Left kidney (tissue), 1 donor: ENCODE measurements at regions not wholly inside any gene's neighbourhood (a gene's known extent, or its start where the extent isn't known, plus 50 kb on each side); places are given as distances from the start of the nearest gene placed in this dataset.
"Not testable (repeated sequence)": the region's sequence is repeated elsewhere in the genome, so short reads cannot be mapped to it uniquely, and the experiment has no call there.

ENCODE experiments used
- DNase-seq: peaks from one replicate; pipeline ENCODE4 v3.0.0-alpha.2; 2013

DNA sequence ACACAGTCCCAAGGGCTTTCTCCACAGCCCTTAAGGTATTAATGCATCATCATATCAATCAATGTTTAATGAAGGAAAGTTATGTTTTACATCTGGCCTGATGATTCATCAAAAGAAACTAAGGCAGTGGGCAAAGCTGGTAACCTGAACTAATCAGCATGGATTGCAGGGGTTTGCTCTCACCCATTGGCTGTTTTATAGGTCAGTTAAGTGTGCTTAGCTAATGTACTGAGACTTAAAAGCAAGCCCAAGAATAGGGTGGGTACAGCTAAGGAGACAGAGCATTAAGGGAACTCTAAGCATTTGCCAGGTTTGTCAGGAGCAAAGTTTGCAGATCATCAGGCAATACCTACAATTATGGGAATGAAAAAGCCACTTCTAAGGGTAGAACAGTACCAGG, 1247.6 kb downstream of the CDH8 start:
- DNase-seq = no peak

DNA sequence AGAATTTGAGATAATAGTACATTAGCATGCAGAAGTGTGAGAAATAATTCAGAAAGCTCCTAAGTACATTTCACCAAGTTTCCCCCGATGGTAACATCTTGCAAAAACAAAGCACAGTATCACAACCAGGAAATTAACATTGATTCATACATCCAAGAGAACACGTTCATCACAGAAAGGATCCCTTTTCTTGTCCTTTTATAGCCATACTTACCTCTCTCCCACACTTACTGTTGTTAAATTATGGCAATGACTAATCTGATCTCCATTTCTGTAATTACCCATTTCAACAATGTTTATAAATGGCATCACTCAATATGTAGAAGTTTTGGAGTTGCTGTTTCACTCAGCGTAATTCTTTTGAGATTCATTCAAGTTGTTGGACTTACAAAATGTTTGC, 1260.0 kb downstream of the CDH8 start:
- no peak for DNase-seq

DNA sequence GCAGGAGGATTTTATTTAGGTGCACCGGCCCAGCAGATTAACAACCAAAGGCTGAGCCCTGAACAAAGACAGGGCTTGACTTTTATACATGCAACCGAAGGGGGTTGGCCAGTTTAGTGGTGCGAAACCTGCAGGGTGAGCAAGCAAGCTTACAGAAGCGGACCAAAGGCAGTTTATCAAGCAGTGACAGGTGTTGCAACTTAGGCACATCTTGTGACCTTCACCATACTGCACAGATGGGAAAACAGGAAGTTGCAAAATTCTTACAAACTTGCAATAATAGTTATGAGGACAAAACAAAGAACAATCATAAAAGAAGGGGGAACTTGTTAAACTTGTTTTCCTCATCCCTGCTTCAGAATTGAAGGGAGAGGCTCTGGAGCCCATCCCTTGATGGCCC, 1265.1 kb downstream of the CDH8 start:
- DNase-seq = no peak

DNA sequence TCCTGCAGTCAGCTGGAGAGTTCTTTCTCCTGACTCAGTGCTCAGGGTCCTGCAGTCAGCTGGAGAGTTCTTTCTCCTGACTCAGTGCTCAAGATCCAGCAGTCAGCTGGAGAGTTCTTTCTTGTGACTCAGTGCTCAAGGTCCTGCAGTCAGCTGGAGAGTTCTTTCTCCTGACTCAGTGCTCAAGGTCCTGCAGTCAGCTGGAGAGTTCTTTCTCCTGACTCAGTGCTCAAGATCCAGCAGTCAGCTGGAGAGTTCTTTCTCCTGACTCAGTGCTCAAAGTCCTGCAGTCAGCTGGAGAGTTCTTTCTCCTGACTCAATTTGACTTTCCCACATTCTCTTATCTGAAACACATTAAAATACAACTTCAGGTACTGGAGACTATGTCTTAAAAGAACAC, 1265.9 kb downstream of the CDH8 start:
- DNase-seq = not testable (repeated sequence)

DNA sequence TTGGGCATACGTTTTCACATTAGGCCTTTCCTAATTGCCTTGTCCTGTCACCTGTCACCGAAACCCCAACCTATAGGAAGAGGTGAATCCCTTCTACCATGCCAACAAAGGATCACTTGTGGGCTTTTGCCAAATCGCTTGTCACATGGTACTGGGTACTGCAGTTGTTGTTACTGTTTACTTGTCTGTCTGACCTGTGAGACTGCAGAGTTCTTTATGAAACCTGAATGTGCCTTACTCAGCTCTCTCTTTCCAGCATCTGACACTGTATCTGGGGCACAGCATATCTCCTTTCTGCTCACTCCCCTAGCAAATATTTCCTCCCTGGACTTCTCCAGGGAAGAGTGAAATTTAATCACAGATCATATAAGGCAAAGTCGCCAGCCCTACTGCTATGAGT, 1272.4 kb downstream of the CDH8 start:
- DNase-seq = peak; percentile 3

DNA sequence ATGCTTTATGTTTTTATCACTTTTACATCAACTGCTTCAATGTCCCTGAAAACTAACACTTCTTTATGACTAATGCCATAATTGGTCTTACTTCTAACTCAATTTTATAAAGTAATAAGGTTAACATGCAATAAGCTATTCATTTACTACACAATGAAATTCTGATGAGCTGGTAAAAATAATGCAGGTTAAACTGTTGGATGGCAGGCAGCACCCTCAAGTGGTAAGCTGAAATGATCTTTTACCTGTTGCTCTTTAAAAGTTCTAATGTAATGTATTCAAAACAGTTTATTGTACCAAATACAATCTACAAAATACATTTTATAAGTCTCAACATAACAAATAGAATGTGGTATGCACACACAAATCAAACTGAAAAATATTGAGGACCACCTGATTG, 1280.3 kb downstream of the CDH8 start:
- no peak for DNase-seq

DNA sequence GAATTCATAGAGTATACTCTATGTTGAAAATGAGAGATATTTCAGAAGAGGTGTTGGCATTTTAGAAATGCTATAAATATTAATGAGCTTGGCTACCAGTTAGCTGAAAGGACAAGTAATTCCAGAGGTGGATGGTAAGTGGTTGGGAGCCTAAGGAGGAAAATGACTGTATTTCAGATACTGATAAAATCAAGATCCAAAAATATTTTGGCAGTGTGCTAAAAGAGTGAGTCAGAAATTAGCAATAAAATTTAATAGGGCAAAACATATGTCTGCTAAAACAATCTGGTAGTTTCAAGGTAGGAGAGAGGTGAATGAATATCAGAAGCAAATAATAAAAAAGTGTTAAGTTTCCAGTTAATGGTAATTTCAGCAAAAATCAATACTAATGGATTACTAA, 1287.9 kb downstream of the CDH8 start:
- DNase-seq = no peak

DNA sequence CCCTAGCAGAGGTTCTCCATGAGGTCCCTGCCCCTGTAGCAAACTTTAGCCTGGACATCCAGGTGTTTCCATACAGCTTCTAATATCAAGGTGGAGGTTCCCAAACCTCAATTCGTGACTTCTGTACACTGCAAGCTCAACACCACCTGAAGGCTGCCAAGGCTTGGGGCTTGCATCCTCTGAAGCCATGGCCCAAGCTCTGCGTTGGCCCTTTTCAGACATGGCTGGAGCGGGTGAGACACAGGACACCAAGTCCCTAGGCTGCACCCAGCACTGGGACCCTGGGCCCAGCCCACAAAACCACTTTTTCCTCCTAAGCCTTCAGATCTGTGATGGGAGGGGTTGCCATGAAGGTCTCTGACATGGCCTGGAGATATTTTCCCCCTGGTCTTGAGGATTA, 1292.0 kb downstream of the CDH8 start:
- DNase-seq = no peak

DNA sequence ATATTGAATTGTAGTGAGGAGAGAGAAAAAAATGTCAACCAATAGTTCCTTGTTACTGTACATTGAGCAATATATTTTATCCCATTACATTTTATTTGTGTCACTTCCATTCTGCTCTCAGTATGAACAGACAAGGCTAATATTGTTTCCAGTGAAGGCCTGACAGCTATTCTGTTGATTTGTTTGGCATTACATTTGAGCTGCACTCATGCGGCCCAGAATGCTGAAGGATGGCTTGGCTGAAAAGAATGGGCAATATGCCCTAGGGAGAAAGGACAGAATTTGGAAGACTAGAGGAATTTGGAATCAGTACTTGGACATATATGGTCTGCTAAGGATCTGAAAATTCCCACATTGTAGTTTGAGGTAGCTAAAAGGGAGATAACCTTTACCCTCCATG, 1294.4 kb downstream of the CDH8 start:
- no peak for DNase-seq

DNA sequence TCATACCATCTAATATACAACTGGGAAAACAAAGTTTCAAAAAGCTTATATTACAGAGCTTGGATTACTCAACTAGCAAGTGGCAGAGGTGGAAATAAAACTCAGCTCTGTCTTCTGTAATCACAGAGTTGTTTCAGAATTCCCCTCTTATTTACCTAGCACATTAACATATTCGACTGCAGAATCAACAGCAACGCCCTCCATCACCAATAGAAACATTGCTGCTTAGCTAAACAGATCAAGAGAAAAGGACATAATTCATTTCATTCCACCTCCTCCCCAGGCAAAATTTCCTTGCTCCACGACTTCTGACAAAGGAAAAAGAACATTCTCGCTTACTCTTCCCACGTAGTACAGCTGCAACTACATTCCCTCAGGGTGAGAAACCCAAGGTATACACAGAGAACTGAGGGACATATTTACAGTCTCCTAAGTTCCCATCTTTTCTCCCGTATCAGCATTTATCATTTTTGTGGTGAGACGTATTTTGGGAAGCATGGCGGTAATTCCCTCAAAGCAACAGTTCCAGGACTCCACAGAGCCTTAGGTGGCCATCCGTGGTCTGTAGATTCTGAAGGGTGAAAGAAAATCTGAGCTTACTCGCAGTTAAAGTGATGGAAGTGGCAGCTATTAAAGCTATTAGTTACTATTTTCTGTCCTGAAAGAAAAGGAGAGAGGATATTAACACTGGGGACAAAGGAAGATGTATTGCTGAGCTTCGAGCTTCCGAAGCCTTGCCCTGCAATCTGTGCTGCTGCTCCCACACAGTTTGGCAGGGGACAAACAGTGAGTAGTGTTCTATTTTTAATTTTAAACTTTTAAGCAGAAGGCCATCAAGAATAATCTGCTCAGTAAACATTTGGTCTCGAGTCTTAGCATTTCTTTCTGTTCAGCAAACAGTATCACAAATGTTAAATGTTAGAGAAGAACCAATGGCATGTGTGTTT, 1296.2 kb downstream of the CDH8 start:
- peak; percentile 13 for DNase-seq

DNA sequence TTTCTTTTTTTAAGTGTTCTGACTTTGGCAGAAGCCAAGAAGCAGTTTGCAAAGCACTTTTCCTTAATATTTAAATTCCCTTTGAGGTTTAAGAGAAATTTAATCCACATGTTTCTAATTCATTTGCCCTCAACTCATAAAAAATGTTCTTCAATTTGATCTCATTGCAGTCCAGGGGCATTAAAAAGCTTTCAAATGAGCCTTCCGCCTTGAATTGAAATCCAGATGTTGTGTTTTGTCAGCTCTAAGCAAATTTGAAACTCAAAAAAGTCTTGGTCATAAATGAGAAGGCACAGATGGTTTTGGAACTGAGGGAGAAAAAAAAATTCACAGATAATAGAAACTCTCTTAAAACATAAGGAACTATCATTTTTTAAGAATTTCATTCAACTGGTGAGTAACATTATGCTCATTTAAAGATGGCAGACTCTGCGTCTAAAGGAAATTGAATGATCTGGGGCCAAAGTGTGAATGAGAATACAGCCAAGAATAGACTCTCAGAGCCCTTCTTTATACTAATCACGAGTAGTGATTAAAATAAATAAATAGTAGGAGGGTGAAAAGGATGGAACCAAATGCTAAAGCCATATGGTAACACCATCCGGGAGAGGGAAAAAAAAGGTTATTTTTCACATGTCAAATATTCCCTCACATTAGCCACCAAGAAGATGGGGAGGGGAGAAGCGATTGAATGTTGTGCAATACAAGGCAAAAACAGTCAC, 1304.7 kb downstream of the CDH8 start:
- DNase-seq = no peak

DNA sequence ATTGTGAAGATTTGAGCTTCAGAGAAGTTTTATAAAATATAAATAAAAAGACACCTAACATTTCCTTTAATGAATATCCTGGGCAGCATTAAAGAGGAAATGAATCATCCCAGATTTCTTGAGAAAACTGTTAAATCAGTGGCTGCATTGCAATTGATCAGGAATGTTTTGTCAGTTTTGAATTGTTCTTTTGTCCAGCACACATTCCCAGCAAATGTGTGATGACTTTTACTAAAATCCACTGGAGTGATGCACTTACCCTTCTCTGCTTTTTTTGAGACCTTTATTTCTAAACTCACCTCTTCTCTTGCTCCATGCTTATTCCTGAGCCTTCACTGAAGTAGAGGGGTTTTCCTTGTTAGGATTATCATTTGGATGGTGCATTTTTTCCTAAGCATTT, 1307.2 kb downstream of the CDH8 start:
- no peak for DNase-seq

DNA sequence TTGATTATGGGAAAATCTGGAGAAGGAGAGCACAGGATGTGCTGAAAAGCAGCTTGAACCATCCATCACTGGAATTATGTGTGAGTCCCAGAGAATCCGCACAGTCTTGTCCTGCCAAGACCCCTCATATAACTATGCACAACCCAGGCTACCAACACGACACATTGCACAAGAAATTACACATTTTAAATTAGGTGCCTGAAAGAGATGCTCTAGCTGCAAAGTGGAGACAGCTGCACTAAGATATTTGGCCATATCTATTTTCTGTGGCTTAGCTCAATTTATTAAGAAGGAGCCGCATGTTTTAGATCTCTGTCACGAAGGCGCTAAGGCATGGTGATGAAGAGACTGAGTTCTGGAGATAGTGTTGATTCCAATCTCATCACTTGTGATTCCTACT, 1308.4 kb downstream of the CDH8 start:
- DNase-seq = no peak

DNA sequence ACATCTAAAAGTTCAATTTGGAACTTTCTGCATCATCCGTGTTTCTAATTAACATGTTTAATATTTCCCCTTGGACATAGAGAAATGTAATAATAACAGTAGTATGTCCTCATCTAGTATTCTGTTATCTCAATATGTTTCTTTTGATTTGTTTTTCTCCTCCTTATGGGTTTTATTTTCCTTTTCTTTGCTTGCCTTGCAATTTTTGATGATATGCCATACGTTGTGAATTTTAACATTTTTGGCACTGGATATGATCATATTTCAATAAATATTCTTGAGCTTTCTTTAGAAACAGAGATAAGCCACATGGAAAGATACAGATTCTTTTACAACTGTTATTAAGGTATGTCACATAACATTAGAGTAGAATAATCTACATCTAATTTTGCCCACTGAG, 1316.2 kb downstream of the CDH8 start:
- DNase-seq = no peak

DNA sequence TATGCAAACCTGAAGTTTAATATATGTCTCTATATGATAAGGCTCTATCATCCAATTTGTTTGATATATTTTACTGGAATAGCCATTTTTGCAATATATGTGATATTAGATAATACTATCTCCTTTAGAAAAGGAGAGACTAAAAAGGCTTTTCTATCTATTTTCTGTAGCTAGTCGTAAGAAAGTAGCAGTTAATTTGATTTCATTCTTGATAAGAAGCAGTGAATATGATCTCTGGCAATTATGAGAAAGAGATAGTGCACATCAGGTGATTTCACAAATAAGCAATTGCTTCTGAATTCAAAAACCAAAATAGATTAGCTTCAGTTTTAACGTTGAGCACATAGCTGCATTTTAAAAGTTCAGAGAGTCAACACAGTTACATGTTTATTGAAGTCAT, 1318.4 kb downstream of the CDH8 start:
- no peak for DNase-seq

DNA sequence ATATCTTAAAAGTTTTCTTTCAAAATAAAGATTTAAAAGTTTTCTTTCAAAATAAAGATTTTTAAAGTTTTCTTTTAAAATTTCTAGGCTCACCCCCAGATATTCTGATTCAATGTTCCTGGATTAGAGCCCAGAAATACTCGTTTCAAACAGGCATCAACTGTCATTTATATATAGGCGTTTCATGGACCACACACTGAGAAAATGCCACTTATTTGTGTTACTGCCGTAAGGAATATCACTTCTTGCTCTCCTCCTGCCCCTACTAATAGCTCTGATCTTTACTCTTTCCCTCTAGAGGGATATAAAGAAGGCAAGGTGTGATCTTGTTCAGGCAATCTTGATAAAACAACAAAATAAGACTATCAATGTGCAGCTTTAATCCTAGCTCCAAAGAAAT, 1324.1 kb downstream of the CDH8 start:
- no peak for DNase-seq

DNA sequence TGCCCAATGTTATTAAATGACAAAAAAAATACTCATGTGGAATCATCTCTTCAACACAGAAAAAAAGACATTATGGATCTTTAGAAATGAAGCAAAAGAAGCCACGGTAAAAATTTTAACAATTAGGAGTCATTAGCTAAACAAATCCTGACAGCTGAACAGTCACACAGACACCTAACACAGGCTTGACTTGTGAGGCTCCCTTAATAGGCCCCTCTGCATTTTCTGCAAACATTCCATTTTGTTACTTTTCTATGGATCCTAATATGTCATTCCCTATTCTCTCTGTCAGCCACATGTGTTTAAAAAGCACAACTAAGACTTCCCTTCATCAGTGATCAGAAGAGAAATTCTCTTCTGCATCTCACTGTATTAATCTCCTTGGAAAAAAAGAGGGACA, 1331.5 kb downstream of the CDH8 start:
- DNase-seq = no peak

DNA sequence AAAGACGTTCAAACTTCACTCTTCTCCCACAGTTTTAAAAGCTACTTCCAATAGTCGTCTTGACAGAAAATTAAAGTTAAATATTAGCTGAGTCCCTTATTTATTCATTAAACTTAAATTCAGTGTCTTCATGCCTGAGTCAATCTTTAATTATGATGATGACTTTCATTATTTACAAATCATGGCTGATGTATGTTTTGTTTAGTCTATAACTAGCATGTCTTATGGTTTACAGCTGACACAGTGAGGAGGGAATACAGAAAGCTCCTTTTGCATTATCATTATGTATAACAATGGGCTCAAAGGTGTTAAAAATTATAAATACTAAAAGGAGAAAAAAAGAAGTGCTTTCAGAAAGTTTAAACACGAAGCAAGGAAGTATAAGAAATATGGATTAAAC, 1333.1 kb downstream of the CDH8 start:
- DNase-seq = no peak

DNA sequence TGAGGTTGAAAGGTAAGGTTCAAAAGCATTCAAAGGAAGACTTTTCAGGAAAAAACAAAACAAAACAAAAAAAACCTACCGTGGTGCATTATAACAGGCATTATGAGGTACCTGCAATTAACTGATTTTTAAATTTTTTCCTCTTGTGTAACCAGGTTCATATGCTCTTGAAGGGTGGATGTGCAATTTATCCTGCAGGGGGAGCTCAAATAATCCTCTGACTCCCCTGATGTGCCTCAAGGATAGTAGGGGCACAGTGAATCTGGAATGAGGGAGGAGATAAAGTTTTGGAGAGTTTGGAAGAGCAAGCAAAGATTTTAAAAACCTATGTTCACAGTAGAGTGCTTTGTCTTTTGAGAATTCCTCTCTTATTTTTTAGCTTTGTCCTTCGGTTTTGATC, 1349.4 kb downstream of the CDH8 start:
- no peak for DNase-seq

DNA sequence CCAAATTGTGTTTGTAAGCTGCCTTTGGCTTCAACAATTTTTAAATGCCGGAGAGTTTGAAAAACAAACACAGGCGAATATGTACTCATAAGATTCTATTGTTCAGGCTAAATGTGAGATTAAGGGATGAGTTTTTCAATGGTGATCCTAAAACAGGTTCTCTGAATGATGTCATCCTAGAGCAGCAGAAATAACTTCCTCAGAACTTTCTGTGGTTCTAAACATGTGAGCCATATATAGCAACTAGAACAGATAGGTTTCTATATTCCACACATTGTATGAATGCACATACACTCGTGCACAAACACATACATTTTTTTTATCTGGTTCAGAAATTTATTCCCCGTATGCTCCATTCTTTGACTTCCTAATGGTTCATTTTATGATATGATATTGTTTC, 1352.2 kb downstream of the CDH8 start:
- DNase-seq = no peak

DNA sequence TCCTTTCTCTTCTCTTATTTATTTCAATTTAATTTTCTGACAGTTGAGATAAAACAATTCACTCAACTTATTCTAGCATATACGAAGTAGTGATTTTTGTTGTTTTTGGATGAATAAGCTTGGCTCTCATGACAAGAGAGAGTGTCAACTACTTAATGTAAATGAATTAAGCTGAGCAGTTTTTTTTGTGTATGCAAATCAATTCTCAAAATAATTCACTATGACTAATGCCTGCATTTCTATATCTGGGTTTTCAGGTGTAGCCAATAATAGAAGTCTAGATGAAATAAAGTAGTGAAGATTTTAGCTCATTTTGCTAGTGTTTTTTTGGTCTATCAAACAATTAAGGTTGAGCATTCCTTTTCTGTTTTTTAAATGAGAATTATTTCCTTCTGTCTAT, 1354.0 kb downstream of the CDH8 start:
- DNase-seq = no peak

DNA sequence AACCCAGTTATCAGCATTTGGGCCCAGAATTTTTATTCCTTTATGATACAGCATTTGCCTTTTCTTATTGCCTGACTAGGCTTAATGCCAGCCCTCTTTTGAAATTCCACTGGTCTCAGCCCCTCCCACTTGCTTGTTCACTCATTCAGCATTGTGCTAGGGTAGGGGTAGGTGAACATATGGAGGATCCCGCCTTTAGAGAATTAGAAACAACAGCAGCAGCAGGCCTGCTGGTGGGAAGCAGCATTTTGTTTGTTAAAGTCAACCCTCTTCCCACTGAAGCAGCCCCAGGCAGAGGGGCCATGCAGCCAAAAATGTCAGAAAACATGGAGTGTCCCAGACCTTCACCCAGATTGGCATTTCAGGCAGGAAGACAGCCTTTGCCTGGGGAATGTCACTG, 1355.2 kb downstream of the CDH8 start:
- DNase-seq = no peak

DNA sequence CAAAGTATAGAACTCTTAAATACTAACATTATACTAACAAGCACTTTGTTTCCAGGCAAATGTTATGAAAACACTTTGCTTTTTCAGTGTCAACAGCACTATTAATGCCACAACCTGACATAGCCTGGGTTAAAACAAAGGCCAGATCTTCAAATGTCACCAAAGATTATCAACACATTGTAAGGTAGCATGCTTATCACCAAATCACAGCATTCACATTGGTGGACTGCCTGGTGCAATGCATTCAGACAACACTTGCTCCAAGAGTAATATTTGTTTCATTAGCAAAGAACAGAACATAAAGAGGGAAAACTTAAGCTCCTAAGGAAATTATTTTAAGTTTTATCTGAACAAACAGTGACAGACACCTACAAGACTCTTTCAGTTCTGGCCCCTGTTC, 1361.2 kb downstream of the CDH8 start:
- no peak for DNase-seq

DNA sequence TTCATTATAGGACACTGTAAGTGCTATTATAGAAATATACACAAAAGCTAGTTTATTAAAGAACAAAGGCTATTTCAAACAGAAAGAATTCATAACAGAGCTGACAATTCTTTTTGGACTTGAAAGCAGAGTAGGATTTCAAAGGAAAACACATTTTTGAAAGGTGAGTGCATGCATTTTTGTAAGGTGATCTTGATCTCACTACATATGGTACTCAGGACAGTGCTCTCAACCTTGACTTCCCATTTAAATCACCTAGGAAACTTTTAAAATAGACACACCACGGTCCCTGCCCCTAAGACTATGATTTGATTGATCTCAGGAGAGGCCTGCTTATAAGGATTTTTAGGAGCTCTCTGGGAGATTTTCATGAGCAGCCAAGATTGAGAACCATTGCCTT, 1362.0 kb downstream of the CDH8 start:
- no peak for DNase-seq
